B cell (primary cell): ENCODE measurements at regions not wholly inside any gene's neighbourhood (a gene's known extent, or its start where the extent isn't known, plus 50 kb on each side); places are given as distances from the start of the nearest gene placed in this dataset.

ENCODE experiments used
- ATAC-seq: fragments of 200-7000 bp; cut with Tn5 transposase; one replicate; pipeline ENCODE4 v1.10.0; 2021; ENCODE audit warnings: low read depth, mild to moderate bottlenecking, moderate number of reproducible peaks, moderate library complexity
- CTCF ChIA-PET: fragments of 350-600 bp; sonication (Branson Sonifier 250); formaldehyde crosslinking; loops from one replicate; lab custom pipeline; 2021; ENCODE audit warnings: antibody characterized with exemption, inconsistent platforms; lab: Charles Lee
- POLR2A ChIA-PET: fragments of 350-600 bp; sonication (Branson Sonifier 250); formaldehyde crosslinking; loops from one replicate; lab custom pipeline; 2021; ENCODE audit warnings: antibody characterized with exemption; lab: Charles Lee
- DNase-seq: peaks from one replicate; pipeline ENCODE4 v3.0.0; 2013
- H2AFZ ChIP-seq: 2 replicates; pipeline ENCODE4 v1.6.1; 2012; ENCODE audit warnings: mild to moderate bottlenecking, low read depth, low read length; ENCODE audit not compliant: insufficient read depth, poor library complexity, severe bottlenecking
- H3K27ac ChIP-seq, 2 donors: 1 replicate in 1 of 2; 2 replicates in 1 of 2; pipeline ENCODE4 v1.5.1; 2012 to 2013; ENCODE audit warnings: low read length in 2 of 2, mild to moderate bottlenecking in 2 of 2, moderate library complexity in 1 of 2
- H3K27me3 ChIP-seq, 4 experiments: fragments of 200-600 bp in 1 of 4; sonication (generic) in 1 of 4; replicated peaks in 1 of 4; 1 replicate in 2 of 4; 2 replicates in 2 of 4; pipeline versions ENCODE4 v1.6.1 to v1.7.0; 2013 to 2016; ENCODE audit warnings: low read length in 3 of 4, mild to moderate bottlenecking in 2 of 4, mixed read lengths in 1 of 4, moderate library complexity in 1 of 4; ENCODE audit not compliant: insufficient read depth in 4 of 4, control insufficient read depth in 3 of 4; ENCODE audit errors: control extremely low read depth in 1 of 4
- H3K36me3 ChIP-seq, 2 experiments: replicated peaks in 1 of 2; 1 replicate in 1 of 2; 2 replicates in 1 of 2; pipeline versions ENCODE4 v1.6.1 to v1.7.1; 2013; ENCODE audit warnings: low read length in 1 of 2; ENCODE audit not compliant: insufficient read depth in 2 of 2, control insufficient read depth in 1 of 2; ENCODE audit errors: control extremely low read depth in 1 of 2, extremely low read depth in 1 of 2
- H3K4me1 ChIP-seq, 2 donors: fragments of 200-600 bp in 1 of 2; sonication (generic) in 1 of 2; 1 replicate in 1 of 2; 2 replicates in 1 of 2; pipeline versions ENCODE4 v1.5.1 to v1.6.1; 2013 to 2017; ENCODE audit warnings: low read length in 2 of 2; ENCODE audit not compliant: control insufficient read depth in 2 of 2, insufficient read depth in 2 of 2
- H3K4me2 ChIP-seq: replicated peaks from 2 replicates; pipeline ENCODE3; 2012; ENCODE audit warnings: mild to moderate bottlenecking, low read depth, low read length; ENCODE audit not compliant: poor library complexity, severe bottlenecking
- H3K4me3 ChIP-seq, 5 experiments: fragments of 200-600 bp in 1 of 5; sonication (generic) in 1 of 5; 1 replicate in 3 of 5; 2 replicates in 2 of 5; pipeline versions ENCODE4 v1.5.1 to v1.7.0; 2011 to 2016; ENCODE audit warnings: low read length in 4 of 5, mild to moderate bottlenecking in 4 of 5, low read depth in 2 of 5, control low read depth in 1 of 5, moderate library complexity in 1 of 5; ENCODE audit not compliant: insufficient read depth in 1 of 5; ENCODE audit errors: control extremely low read depth in 1 of 5, extremely low read depth in 1 of 5
- H3K79me2 ChIP-seq: fragments of 200-600 bp; sonication (generic); one replicate; pipeline ENCODE4 v1.6.0; 2016; ENCODE audit warnings: low read length; ENCODE audit not compliant: control insufficient read depth, insufficient read depth
- H3K9ac ChIP-seq: fragments of 200-600 bp; sonication (generic); 2 replicates; pipeline ENCODE4 v1.6.1; 2017; ENCODE audit warnings: mild to moderate bottlenecking, low read length, moderate library complexity
- H3K9me3 ChIP-seq, 3 donors: one replicate each; pipeline versions ENCODE4 v1.6.1 to v1.7.1; 2013; ENCODE audit warnings: low read length in 2 of 3; ENCODE audit not compliant: control insufficient read depth in 2 of 3, insufficient read depth in 1 of 3; ENCODE audit errors: control extremely low read depth in 1 of 3
- H4K20me1 ChIP-seq: 2 replicates; pipeline ENCODE4 v1.6.0; 2012; ENCODE audit warnings: mild to moderate bottlenecking, low read length; ENCODE audit not compliant: insufficient read depth, control insufficient read depth, poor library complexity, severe bottlenecking
- H3K27ac Mint-ChIP-seq: one replicate; pipeline ENCODE4 v1.8.0; 2021; ENCODE audit warnings: mixed read lengths
- H3K27me3 Mint-ChIP-seq: one replicate; pipeline ENCODE4 v1.8.0; 2021; ENCODE audit warnings: mixed read lengths
- H3K4me1 Mint-ChIP-seq: one replicate; pipeline ENCODE4 v1.8.0; 2021; ENCODE audit warnings: mixed read lengths
- H3K4me3 Mint-ChIP-seq: one replicate; pipeline ENCODE4 v1.8.0; 2021; ENCODE audit warnings: mixed read lengths
- H3K9me3 Mint-ChIP-seq: one replicate; pipeline ENCODE4 v1.8.0; 2022; ENCODE audit warnings: mixed read lengths; ENCODE audit not compliant: insufficient read depth
- EZH2 ChIP-seq: IDR thresholded peaks from 2 replicates; pipeline ENCODE4 v1.6.1; 2012; ENCODE audit warnings: borderline replicate concordance, low read depth, mild to moderate bottlenecking, moderate library complexity, low read length; ENCODE audit not compliant: insufficient read depth, poor library complexity, severe bottlenecking
- WGBS: methylation state at CpG from one replicate; pipeline ENCODE4 v1.1.5; 2013; ENCODE audit warnings: missing lambda C conversion rate; ENCODE audit not compliant: insufficient coverage; 5-methylcytosine and 5-hydroxymethylcytosine counted together
- intact Hi-C: fragments of 100-400 bp; cut with micrococcal nuclease; formaldehyde crosslinking; loops from one replicate; pipeline ENCODE4 v1.10.0; 2022
- TF ChIP-seq, protein P1 (sequence below): fragments of 200-600 bp; IDR thresholded peaks from one replicate; pipeline ENCODE4 v1.8.0; 2022; ENCODE audit warnings: antibody characterized with exemption, mild to moderate bottlenecking

DNA sequence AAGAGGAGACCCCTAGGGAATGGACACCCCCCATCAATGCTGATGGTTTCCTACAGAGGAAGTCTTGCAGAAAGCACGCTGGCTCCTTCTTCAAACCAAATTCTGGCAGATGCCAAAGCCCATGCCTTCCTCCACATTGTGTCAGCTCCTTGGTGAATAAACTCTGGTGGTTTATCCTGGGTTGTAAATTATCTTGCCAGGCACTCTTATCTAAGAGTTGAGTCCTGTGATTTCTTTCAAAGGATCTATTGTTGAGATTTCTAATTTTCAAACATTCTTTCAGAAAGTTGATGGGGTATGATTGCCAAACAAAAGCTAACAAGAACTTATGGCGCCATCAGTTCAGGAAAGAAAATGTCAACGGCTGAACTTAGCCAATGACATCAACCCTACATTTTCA lies 160.4 kb downstream of the NSG2 start:
- Histone ChIP-seq H3K79me2 (no peaks in the 10 kb centered on the region), H3K9ac (no peak overlapping the region), H4K20me1 (no peaks in the 10 kb centered on the region), H3K27ac (no peak overlapping the region), H3K4me3 (no peak overlapping the region), H3K9me3 (peaks cover 0 to 6% (median 0%) of the 10 kb centered on the region in 3 donors), H3K4me2 (no peak overlapping the region), H3K36me3 (no peaks in the 10 kb centered on the region), H3K4me1 (no peaks in the 10 kb centered on the region), H3K27me3 (peaks cover 0 to 3% (median 0%) of the 10 kb centered on the region in 4 experiments), H2AFZ (no peak overlapping the region)
- H3K9me3 Mint-ChIP-seq, result peaks cover 2% of the 10 kb centered on the region
- CTCF ChIA-PET, result no interaction called here
- H3K4me3 Mint-ChIP-seq, result no peak overlapping the region
- H3K27me3 Mint-ChIP-seq, result no peaks in the 10 kb centered on the region
- ATAC-seq (no peak), DNase-seq (no peak)
- WGBS, result 80% methylated on average over 1 of the region's 3 CpGs
- no peak overlapping the region for H3K27ac Mint-ChIP-seq
- intact Hi-C loops, result no loop called here
- H3K4me1 Mint-ChIP-seq, result no peaks in the 10 kb centered on the region
- TF ChIP-seq, protein P1, sequence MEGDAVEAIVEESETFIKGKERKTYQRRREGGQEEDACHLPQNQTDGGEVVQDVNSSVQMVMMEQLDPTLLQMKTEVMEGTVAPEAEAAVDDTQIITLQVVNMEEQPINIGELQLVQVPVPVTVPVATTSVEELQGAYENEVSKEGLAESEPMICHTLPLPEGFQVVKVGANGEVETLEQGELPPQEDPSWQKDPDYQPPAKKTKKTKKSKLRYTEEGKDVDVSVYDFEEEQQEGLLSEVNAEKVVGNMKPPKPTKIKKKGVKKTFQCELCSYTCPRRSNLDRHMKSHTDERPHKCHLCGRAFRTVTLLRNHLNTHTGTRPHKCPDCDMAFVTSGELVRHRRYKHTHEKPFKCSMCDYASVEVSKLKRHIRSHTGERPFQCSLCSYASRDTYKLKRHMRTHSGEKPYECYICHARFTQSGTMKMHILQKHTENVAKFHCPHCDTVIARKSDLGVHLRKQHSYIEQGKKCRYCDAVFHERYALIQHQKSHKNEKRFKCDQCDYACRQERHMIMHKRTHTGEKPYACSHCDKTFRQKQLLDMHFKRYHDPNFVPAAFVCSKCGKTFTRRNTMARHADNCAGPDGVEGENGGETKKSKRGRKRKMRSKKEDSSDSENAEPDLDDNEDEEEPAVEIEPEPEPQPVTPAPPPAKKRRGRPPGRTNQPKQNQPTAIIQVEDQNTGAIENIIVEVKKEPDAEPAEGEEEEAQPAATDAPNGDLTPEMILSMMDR, result no peak
- POLR2A ChIA-PET, result no interaction called here

DNA sequence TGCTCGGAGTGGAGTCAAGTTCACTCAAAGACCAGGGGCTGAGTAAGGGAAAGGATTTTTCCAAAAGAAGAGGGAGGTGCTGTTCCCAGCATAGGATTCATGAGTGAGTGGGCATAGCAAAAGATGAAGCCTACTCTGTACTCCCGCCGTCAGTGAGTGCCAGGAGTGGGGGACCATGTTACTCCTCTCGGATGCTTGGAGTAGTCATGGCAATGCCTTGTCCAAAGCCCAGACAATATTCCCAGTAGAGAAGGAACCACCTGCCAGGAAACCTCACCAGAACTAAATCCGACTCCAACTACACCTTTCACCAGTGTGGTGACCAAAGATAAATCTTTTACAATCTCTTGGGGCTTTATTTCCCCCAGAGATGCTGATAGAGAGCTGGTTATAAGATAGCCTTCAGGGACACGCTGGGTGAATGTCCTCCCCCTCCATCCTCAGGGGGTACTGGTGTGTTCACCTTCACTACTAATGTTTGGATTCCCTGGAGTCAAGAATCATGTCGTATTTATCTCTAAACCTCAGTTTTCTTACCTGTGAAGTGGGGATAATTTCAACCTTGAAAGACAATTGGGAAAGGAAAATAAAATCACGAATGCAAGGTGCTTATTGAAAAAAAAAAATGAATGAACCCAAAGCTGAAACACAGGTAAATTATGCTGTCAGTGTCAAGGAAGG lies 165.2 kb downstream of the NSG2 start:
- Mint-ChIP-seq H3K27me3 (peaks cover 9% of the 10 kb centered on the region), H3K4me3 (no peak overlapping the region), H3K9me3 (no peaks in the 10 kb centered on the region), H3K27ac (no peak overlapping the region), H3K4me1 (no peaks in the 10 kb centered on the region)
- no peaks in the 10 kb centered on the region for H3K79me2 ChIP-seq
- 93% methylated on average over 3 of the region's 8 CpGs for WGBS
- DNase-seq, result no peak
- no peaks in the 10 kb centered on the region for H3K4me1 ChIP-seq
- H2AFZ ChIP-seq, result no peak overlapping the region
- no peaks in the 10 kb centered on the region for H3K27me3 ChIP-seq
- no peak for TF ChIP-seq EZH2
- TF ChIP-seq, protein P1, result no peak
- intact Hi-C loops, result no loop called here
- POLR2A ChIA-PET, result no interaction called here
- no peak for ATAC-seq
- no peaks in the 10 kb centered on the region for H4K20me1 ChIP-seq
- H3K4me3 ChIP-seq, result no peak overlapping the region
- no peak overlapping the region for H3K27ac ChIP-seq
- CTCF ChIA-PET, result no interaction called here
- H3K9ac ChIP-seq, result no peak overlapping the region
- no peaks in the 10 kb centered on the region for H3K36me3 ChIP-seq
- H3K4me2 ChIP-seq, result no peak overlapping the region
- H3K9me3 ChIP-seq, result peaks cover 0 to 11% (median 0%) of the 10 kb centered on the region in 3 donors
